ENCODE measurements at regions not wholly inside any gene's neighbourhood (a gene's known extent, or its start where the extent isn't known, plus 50 kb on each side); places are given as distances from the start of the nearest gene placed in this dataset.

GRCh38 chr3:102235679-102236078 lies 199.1 kb upstream of the ZPLD1 start:
- CTCF ChIA-PET (ENCODE audit: unreplicated experiment) = no interaction called here
- H3K4me3 ChIP-seq (ENCODE audit: low read depth, low read length, poor library complexity, severe bottlenecking) = no peak overlapping the region
- no peaks in the 10 kb centered on the region for H3K9me3 ChIP-seq (ENCODE audit: low read length)
- H3K79me2 ChIP-seq (ENCODE audit: insufficient read depth, low read depth, low read length) = no peaks in the 10 kb centered on the region
- no peaks in the 10 kb centered on the region for H3K9me2 ChIP-seq (ENCODE audit: insufficient read depth, low read length)
- no peaks in the 10 kb centered on the region for H3K36me3 ChIP-seq (ENCODE audit: insufficient read depth, low read length)
- no TSS peak for BruUV-seq (replicated peaks)
- intact Hi-C loops (cut with micrococcal nuclease; ENCODE audit: unreplicated experiment) = no loop called here
- peak; percentile 63 for TF ChIP-seq CTCF (conservative IDR thresholded peaks at IDR 0.05; ENCODE audit: low read length)
- TF ChIP-seq EZH2phosphoT487 (IDR thresholded peaks at IDR 0.05; ENCODE audit: borderline replicate concordance, low read depth, low read length) = no peak
- peaks cover 61% of the 10 kb centered on the region for H3K4me1 ChIP-seq (ENCODE audit: insufficient read depth, low read length, poor library complexity, severe bottlenecking)
- H3K4me2 ChIP-seq (ENCODE audit: low read length) = peak overlapping the region; percentile 87
- DNase-seq (ENCODE audit: low spot score) = peak; percentile 22
- no peaks in the 10 kb centered on the region for H4K20me1 ChIP-seq (ENCODE audit: insufficient read depth, low read length)
- H2AFZ ChIP-seq (ENCODE audit: low read length) = peak overlapping the region; percentile 97
- POLR2A ChIA-PET = interaction anchor here (0.5 to 1.7 kb wide), 7 partner anchors 9 to 301 kb away, joined by 3 to 7 read pairs (median 3); no protein-coding TSS in a partner anchor
- H3K27ac ChIP-seq (ENCODE audit: low read depth, low read length, poor library complexity, severe bottlenecking) = no peak overlapping the region

GRCh38 chr3:102237181-102237580 lies 197.6 kb upstream of the ZPLD1 start:
- no peaks in the 10 kb centered on the region for H3K79me2 ChIP-seq (ENCODE audit: insufficient read depth, low read depth, low read length)
- no peaks in the 10 kb centered on the region for H4K20me1 ChIP-seq (ENCODE audit: insufficient read depth, low read length)
- no peaks in the 10 kb centered on the region for H3K9me2 ChIP-seq (ENCODE audit: insufficient read depth, low read length)
- no peak overlapping the region for H3K4me3 ChIP-seq (ENCODE audit: low read depth, low read length, poor library complexity, severe bottlenecking)
- H2AFZ ChIP-seq (ENCODE audit: low read length) = 0 out of 2 replicates have a peak overlapping the region, but pooled peaks have one; percentile 97
- no TSS peak for BruUV-seq (replicated peaks)
- TF ChIP-seq EZH2phosphoT487 (IDR thresholded peaks at IDR 0.05; ENCODE audit: borderline replicate concordance, low read depth, low read length) = no peak
- TF ChIP-seq CTCF (conservative IDR thresholded peaks at IDR 0.05; ENCODE audit: low read length) = no peak
- no peak overlapping the region for H3K4me2 ChIP-seq (ENCODE audit: low read length)
- no peak overlapping the region for H3K27ac ChIP-seq (ENCODE audit: low read depth, low read length, poor library complexity, severe bottlenecking)
- intact Hi-C loops (cut with micrococcal nuclease; ENCODE audit: unreplicated experiment) = no loop called here
- no peaks in the 10 kb centered on the region for H3K36me3 ChIP-seq (ENCODE audit: insufficient read depth, low read length)
- peaks cover 52% of the 10 kb centered on the region for H3K4me1 ChIP-seq (ENCODE audit: insufficient read depth, low read length, poor library complexity, severe bottlenecking)
- ChIA-PET POLR2A (interaction anchor here (1.2 to 4.8 kb wide), 2 partner anchors 8 to 23 kb away, joined by 3 to 30 read pairs; no protein-coding TSS in a partner anchor), CTCF (ENCODE audit: unreplicated experiment) (no interaction called here)
- no peaks in the 10 kb centered on the region for H3K9me3 ChIP-seq (ENCODE audit: low read length)
- DNase-seq (ENCODE audit: low spot score) = no peak

- POLR2A ChIA-PET = interaction anchor here (0.6 to 4.8 kb wide), 3 partner anchors 9 to 1577 kb away, joined by 3 to 30 read pairs (median 10); no protein-coding TSS in a partner anchor
- Histone ChIP-seq H3K9me3 (ENCODE audit: low read length) (no peaks in the 10 kb centered on the region), H3K36me3 (ENCODE audit: insufficient read depth, low read length) (no peaks in the 10 kb centered on the region), H3K79me2 (ENCODE audit: insufficient read depth, low read depth, low read length) (no peaks in the 10 kb centered on the region), H3K9me2 (ENCODE audit: insufficient read depth, low read length) (no peaks in the 10 kb centered on the region), H3K4me1 (ENCODE audit: insufficient read depth, low read length, poor library complexity, severe bottlenecking) (peaks cover 49% of the 10 kb centered on the region), H3K4me2 (ENCODE audit: low read length) (no peak overlapping the region), H4K20me1 (ENCODE audit: insufficient read depth, low read length) (no peaks in the 10 kb centered on the region), H3K27ac (ENCODE audit: low read depth, low read length, poor library complexity, severe bottlenecking) (no peak overlapping the region), H3K4me3 (ENCODE audit: low read depth, low read length, poor library complexity, severe bottlenecking) (no peak overlapping the region), H2AFZ (ENCODE audit: low read length) (no peak overlapping the region; the same call in 1 of the 2 replicates)
- no peak for TF ChIP-seq EZH2phosphoT487 (IDR thresholded peaks at IDR 0.05; ENCODE audit: borderline replicate concordance, low read depth, low read length)
- TF ChIP-seq CTCF (conservative IDR thresholded peaks at IDR 0.05; ENCODE audit: low read length) = no peak
- CTCF ChIA-PET (ENCODE audit: unreplicated experiment) = interaction anchor here (0.8 kb wide), 1 partner anchor 10 kb away, joined by 5 read pairs; no protein-coding TSS in a partner anchor
- no TSS peak for BruUV-seq (replicated peaks)
- intact Hi-C loops (cut with micrococcal nuclease; ENCODE audit: unreplicated experiment) = no loop called here
- no peak for DNase-seq (ENCODE audit: low spot score)
Observed at GRCh38 chr3:102237838-102238237, 197.0 kb upstream of the ZPLD1 start.
